Activated effector memory CD4-positive, alpha-beta T cell treated with Interleukin-2 at 50 U/mL for 16 hours (primary cell): ENCODE measurements at regions not wholly inside any gene's neighbourhood (a gene's known extent, or its start where the extent isn't known, plus 50 kb on each side); places are given as distances from the start of the nearest gene placed in this dataset.
"Not testable (repeated sequence)": the region's sequence is repeated elsewhere in the genome, so short reads cannot be mapped to it uniquely, and the experiment has no call there.

Experiments
- DNase-seq: peaks from one replicate; pipeline ENCODE4 v3.0.0-alpha.2; 2020

DNA sequence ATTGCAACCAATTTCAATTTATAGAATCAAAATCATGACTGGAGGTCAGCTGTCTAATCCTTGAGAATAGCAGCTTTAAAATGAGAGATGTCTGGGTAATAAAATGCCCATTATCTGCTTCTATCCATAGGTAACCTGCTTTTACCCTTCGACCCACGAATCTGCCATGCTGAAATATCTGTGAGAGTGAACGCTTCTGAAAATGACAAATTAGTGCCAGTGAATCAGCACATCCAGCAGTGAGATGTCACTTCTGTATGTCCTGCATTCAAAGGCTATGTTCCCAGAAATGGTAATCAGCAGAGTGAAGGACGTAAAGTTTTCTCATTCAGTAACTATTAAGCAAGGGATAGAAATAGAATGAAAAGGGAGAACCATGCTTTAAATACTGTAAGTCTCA lies 532.4 kb upstream of the ITGA1 start:
- DNase-seq, result no peak

DNA sequence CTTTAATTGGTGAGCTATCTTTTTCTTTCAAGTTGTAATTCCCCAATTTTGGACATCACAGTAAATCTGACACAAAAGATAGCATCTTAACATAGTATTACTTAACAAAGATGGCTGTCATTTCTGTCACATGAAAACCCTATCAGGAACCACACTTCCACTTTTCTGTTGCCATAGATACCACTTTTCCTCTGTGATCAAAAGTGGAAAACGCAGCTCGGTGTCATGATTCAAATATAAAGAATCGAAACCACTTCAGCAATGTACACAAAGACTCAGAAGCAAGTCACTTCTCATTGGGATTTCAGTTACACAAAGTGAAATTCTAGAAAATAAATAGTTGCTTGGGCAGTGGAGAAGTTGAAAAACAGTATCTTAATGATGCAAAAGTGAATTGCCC lies 524.9 kb upstream of the ITGA1 start:
- DNase-seq, result no peak

DNA sequence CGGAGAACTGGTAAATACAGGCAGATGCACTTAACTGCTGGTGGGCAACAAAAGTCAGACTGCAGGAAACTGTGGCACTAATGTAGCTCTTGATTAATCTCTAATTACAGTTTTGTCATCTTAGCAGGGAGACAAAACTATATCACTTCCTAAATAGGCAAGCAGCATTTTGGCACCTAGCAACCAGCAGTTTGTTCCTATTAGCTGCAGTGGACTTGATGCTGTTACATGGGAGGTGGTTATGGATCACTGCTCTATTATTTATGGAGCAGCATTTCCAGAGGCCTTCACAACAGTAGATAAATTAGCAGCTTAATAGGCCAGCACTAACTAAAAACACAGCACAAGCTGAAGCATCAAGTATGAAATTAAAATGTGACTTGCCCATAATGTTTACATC lies 518.3 kb upstream of the ITGA1 start:
- DNase-seq, result no peak

DNA sequence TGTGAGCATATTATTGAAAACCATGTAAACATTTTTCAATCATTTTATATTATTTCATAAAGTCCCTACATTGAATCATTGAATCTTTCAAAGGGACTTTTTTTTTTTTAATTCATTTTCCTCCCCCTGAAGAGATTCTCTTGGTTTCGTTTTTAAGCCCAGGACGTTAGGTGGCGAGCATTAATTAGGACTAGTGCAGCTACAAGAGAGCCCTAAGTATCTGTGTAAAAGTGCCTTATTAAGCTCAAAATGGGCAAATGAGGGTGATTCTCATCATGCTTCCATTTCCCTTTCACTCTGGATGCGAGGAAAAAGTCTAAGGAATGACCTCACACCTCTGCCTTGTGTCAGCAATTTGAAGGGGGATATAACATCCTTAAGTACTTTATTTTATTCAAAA lies 517.9 kb upstream of the ITGA1 start:
- no peak for DNase-seq

DNA sequence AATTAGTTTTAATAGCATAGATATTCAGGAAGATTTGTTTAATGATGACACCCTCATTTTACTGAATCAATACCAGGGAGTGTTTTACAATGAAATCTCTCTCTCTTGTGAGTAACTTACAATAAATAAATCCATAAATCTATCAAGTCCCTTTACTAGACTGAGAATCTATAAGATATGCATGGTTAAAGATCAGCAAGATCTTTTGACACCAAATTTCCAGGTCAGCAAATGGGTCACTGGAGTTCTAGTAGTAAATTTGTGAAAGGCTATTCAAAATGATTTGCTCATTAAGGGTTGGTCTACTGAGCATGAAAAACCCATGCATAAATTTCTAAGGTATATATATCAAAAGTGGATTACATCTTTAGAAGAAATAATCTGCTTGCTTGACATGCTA lies 512.1 kb upstream of the ITGA1 start:
- DNase-seq, result no peak

DNA sequence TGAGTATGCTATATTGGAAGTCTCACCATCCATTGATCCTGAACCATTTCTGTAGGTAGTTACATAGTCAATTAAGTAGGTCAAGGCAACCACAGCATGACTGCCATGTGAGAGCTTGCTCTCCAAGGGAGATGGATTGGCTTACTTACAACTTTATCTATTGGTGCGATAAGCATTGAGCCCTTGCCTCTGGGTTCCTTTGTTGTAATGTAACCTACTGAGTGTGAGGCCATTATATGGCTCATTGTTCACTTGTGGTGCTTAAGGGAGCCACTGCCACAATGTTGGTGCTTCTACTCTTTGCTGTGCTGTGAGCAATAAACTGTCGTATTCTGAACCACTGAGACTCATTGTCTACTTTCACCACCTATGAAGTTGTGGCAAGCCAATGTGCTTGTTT lies 510.6 kb upstream of the ITGA1 start:
- no peak for DNase-seq

DNA sequence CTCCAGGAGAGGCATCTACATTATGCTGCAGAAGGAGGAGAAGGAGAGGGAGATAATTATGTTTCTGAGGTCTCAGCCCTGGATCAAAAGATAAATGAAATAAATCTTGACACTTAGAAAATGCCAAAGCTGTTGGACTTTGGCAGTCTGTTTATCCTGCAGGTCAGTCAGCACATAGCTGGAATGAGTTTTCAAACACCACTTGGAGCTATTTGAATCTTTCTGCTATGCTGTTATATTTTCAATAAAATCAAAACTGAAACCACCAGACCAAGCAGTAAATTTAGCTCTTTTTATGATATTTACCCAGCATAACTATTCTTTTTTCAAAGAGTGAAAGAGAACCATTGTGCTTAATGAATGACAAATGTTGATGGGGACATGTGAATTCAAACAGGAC lies 505.1 kb upstream of the ITGA1 start:
- no peak for DNase-seq

DNA sequence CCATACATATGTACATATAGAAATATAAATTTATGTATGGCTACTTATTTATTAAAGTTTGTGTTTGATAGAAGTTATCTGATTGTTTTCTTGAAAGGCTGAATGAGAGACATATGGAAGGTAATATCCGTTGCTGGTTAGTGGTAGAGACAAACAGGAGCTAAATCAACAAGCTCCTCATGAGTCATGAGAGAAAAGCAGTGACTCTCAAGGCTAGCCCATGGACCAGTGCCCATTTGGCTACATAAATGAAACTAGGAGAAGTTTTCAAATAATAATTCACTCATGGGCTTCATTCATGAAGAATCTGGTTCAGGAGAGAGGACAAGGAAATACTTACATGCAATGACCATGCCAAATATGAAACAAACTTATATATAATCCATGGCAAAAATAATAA lies 504.5 kb upstream of the ITGA1 start:
- DNase-seq, result no peak

DNA sequence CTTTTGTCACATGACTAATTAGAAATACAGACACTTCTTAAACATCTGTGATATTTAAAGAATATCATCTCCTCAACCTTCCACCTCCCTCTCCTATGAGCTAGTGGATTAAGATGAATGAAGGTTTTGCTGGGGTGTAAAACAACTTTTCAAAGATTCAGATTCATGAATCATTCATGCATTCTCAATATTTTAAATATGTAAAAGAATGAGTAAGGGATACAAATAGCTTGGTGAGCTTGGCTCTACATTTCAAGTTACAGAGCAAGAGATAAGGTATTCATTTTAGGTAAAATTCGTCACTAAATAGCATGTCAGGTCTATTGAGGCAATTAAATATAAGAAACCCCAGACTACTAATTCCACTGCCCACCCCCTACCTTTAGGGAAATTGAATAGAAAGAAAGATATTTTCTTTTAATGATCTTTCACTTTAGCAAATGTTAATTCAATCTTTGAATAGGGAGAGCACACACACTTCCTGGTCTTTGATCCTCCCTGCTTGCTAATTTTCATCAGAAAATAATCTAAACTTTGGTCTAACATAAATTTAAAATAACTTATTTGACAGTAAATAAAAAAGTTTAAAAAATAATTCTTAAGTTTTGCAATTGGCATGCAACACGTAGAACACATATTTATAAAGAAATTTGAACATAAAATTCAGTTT lies 486.9 kb upstream of the ITGA1 start:
- no peak for DNase-seq

DNA sequence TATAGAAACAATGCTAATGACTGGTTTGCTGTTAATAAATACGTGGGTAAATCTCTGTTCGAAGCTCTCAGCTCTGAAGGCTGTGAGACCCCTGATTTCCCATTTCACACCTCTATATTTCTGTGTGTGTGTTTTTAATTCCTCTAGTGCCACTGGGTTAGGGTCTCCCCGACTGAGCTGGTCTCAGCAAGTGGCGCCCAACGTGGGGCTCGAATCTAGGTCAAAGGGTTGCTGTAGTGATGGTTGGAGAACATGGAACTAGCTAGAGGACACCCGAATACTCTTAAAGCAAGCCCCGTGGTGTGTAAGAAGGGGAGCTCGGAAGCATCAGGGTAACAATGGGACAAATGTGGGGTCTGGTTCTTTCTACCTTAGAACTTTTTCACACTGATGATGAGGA lies 482.9 kb upstream of the ITGA1 start:
- not testable (repeated sequence) for DNase-seq

DNA sequence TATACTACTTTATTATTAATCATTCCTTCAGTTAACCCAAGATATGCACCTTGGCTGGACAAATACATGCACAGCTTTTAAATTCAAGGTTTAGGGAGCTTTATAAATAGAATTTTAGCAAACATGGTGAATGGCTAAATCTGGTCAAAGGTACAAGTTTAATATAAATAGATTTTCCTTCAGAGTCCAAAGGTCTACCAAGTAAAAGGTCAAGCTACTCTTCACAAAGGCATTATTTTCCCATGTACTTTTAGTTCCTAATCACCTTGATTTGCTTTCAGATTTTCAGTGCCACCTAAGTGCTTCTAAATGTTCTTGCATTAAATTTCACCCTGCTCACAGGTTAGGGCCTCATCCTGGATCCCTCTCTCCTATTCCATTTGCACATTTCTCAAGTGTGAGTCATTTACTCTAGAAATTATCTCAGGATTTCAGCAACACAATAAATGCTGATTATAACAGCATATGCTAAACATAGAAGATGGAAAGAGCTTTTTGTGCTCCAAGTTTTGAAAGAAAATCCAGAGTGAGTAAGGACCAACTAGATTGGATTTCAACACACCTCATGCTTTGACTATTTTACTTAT lies 459.4 kb upstream of the ITGA1 start:
- no peak for DNase-seq

DNA sequence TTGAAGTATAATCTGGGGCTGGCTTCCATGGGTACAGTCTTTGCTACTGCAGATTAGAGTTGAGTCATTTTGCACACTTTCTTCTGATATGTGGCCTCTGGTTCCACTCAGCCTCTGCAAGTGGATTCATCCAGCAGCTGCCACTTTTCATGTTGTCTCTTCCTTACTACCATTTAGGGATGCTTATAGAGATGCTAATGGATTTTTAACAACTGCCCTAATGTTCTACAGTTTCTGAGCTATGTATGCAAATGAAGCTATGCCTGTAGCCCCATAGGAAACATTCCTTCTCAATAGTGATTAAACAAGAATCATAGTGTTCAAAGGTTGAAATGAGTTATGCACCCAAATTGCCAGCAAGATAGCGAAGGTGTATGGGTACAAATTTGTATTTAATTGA lies 456.0 kb upstream of the ITGA1 start:
- DNase-seq, result no peak

DNA sequence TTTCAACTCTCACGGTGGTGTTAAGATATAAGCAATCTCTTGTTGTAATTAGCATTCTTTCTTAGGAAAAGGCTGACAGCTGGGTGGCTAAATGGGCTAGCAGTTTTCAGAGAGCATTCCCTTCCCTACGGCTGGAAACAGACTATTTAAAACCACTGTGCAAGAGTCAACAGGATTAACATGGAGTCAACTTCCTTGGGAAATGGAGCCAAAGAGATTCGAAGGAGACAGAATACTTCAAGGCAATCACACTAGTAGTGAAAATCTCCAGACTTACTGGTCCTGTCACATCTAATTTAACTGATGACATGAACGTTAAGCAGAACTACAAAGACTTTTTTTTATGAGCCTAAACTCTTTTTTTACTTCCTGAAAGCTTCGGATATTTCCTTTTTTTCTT lies 453.3 kb upstream of the ITGA1 start:
- DNase-seq, result no peak

DNA sequence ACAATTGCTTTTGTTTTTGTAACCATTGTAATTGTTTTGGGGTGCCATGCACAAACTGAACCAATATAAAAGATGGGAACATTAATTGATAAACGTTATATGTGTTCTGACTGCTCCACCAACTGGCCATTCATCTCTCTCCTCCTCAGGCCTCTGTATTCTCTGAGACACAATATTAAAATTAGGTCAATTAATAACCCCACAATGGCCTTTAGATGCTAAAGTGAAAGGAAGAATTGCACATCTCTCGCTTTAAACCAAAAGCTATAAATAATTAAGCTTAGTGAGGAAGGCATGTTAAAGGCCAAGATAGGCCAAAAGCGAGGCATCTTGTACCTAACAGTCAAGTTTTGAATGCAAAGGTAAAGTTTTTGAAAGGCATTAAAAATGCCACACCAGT lies 448.4 kb upstream of the ITGA1 start:
- no peak for DNase-seq

DNA sequence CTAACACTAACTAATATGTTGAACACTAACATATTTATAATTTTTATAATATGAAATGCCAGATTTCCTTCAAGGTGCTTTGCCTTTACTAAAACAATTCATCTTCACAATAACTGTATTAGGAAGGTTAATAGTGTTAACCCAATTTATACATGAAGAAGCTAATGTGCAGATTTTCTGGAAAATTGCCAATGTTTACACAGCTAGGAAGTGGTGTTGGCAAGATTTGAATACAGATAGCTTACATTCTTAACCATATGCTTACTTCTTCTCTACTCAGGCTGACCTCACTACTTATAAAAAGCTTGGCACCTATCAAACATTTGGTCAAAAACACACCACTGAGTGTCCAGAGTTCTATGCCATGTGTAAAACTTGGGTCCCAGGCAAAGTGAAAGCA lies 445.4 kb upstream of the ITGA1 start:
- no peak for DNase-seq

DNA sequence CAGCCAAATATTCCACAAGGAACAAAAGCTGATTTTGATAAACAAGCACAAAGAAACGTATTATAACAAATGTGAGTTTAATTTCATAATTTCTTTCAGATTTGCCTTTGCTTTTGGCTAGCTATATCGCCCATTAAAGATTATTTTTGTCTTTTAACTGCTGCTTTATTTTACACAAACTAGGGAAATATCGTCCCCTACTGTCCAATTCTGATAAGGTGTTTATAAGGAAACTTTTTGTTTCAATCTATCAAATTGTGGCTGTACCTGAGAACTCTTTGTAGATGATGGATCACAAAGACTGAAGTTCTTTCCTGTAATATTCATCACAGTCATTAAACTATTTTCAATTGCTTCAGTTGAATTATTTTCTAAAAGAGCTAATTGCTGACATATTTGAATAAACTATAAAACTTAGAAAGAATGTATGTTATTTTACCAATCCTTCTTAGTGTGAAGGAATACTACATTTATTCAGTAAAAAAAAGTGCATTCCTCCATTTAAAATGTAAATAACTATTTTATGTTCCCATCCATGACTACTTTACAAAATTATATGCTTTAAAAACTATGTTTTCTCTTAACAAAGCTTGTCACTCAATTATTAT lies 431.3 kb upstream of the ITGA1 start:
- no peak for DNase-seq

DNA sequence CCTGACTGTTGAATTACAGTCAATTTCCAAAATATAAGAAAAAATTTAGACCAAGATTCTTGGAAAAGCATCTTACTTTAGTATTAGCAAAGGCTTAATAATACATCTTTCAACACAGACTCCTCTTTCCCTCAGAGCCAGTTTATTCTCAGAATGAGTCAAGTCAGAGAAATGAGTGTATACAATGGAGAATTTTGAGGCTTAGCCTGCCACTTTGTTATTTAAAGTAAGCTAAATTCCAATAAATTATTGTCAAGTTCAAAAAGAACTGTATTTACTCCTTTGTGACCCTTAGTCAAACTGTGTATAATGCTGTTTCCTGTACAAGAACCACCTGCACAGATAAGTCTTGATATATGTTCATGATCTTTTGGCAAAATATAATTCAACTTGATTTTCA lies 428.5 kb upstream of the ITGA1 start:
- DNase-seq, result no peak

DNA sequence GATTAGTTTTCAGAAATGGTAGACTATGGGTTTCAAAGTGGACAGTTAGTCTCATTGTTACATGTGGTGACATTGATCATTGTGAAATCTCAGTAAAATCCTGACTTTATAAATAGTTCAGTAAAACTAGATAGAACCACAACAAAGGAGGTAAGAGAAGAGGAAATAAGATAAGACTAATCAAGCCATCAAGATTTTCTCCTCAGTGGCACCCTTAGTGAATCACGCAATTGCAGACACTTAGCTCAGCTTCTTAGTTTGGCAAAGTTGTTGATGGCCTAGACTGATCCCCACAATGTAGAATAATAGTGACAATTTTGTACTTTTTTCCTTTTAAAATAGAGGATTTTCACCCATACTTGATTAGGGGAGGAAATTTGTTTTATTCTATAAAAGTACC lies 426.7 kb upstream of the ITGA1 start:
- no peak for DNase-seq

DNA sequence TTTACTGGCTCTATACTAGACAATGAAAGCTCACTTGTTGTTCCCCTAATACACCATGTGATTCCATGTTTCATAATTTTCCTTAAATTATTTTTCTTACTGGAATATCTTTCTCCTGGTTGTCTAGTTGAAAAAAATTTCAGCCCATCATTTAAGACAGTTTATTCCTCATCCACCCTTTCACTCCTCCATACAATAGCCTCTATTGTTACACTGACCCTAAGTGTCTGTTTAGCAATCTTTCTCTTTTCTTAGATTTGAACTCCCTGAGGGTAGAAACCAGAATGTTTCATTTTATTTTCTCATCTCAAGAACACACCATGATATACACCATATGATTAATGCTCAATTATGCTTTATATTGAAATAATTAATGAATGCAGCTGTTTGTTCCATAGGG lies 413.4 kb upstream of the ITGA1 start:
- no peak for DNase-seq

DNA sequence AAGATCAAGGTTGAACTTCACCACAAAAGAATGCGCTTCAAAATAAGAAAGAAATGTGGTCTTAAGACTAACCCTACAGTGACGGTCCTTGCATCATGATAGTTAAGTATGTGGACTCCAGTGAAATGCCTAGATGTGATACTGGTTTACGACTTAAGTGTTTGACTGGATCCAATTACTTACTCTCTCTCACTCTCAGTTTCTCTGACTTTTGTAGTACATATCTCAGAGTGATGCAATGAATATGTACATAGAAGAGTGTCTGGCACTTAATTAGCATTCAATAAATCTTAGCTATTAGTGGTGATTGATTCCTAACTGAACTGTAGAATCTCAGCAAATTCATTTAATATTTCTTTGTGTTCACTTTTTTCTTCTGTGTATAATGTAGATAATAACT lies 411.7 kb upstream of the ITGA1 start:
- no peak for DNase-seq

DNA sequence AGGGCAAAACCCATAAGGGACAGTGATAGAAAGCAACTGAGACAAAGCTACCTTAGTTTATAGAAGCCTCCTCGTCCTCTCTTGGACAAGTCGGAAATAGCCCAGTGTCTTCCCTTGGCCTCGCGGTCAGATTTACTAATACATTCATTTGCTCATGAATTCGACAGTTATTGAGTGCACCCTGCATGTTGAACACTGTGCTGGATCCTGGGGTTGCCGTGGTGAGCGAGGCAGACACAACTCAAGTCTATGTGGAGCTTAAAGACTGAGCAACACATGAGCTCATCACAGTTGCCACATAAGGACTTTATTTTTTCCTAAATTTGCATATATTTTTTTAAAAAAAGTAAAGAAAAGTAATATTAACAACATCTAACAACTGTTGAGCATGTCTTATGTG lies 411.1 kb upstream of the ITGA1 start:
- no peak for DNase-seq

DNA sequence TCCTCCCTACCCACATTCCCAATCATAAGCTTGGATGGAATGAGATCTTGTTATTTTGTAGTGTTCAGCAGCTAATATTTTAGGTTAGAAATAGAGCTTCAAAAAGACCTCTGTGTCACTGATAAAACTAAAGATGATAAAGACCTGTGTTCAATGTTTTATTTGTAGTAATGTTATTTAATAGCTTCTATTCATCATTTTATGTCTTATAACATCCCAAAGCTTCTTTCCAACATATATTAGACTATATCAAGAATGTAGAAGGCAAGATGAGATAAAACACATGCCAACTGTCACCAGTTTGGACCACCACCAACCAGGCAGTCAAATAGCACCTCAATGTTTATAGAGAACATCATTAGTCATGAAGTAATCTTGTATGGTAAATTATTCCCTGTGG lies 409.5 kb upstream of the ITGA1 start:
- DNase-seq, result no peak

DNA sequence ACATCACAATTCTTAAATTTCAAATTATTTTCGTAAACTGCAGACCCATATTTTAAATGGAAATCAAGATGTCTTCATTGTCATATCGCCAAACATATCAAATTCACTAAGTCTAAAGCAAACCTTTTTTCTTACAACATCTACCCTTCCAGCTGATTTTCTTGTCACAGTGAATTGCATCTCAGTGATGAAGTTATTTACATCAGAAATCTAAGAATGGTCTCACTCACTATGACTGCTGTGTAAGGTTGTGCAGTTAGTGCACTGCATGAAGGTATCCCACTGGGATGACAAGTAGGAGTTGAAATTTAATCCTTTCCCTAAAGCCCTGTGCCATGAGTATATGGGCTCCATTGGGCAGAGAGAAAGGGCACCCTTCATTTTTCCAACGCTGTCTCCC lies 399.4 kb upstream of the ITGA1 start:
- DNase-seq, result no peak

DNA sequence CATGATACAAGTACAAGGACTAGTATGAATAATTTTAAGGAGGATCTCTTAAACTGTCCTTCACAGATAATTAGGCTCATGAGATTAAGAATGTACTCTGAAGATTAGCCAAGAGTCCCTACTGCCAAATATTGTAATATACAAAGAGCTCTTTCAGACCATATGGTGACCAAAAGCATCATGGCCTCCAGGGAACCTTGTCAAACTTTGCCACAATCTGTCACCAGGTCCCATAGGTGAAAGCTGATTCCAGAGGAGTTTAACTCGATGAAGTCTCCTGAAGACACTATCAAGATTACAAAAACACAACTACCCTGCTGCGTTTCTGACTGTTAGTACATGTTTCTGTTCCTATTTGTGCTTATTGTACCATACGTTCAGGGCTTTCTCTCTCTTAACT lies 395.4 kb upstream of the ITGA1 start:
- DNase-seq, result no peak

DNA sequence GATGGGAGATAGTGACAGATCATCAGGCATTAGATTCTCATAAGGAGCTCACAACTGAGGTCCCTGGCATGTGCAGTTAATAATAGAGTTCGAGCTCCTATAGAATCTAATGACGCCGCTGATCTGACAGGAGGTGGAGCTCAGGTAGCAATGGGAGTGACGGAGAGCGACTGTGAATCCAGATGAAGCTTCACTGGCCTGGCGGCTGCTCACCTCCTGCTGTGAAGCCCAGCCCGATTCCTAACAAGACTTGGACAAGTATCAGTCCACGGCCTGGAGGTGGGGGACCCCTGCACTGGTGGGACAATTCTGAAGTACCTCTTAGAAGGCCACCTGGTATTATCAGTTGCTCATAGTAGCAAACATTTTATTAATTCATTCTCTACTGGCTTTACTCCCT lies 377.9 kb upstream of the ITGA1 start:
- DNase-seq, result no peak
